Neuronal stem cell (in vitro differentiated cells): ENCODE measurements at regions not wholly inside any gene's neighbourhood (a gene's known extent, or its start where the extent isn't known, plus 50 kb on each side); places are given as distances from the start of the nearest gene placed in this dataset.
A peak's percentile ranks its signal among the peaks of the same experiment; 100 is the strongest.

Experiments used
- DNase-seq: peaks from one replicate; pipeline ENCODE4 v3.0.0-alpha.2; 2013; ENCODE audit warnings: low spot score
- H2AFZ ChIP-seq: one replicate; pipeline ENCODE4 v1.6.1; 2013; ENCODE audit warnings: mild to moderate bottlenecking, low read length, inconsistent platforms
- H2AK5ac ChIP-seq: 2 replicates; pipeline ENCODE4 v1.6.1; 2013; ENCODE audit warnings: low read depth, mild to moderate bottlenecking, inconsistent platforms, low read length, moderate library complexity, mixed read lengths
- H2BK120ac ChIP-seq: 2 replicates; pipeline ENCODE4 v1.6.1; 2013; ENCODE audit warnings: low read depth, mild to moderate bottlenecking, inconsistent platforms, low read length, moderate library complexity, mixed read lengths
- H2BK12ac ChIP-seq: one replicate; pipeline ENCODE4 v1.6.1; 2013; ENCODE audit warnings: low read length, inconsistent platforms
- H2BK15ac ChIP-seq: 2 replicates; pipeline ENCODE4 v1.6.1; 2013; ENCODE audit warnings: mild to moderate bottlenecking, low read length, inconsistent platforms, mixed read lengths
- H2BK5ac ChIP-seq: one replicate; pipeline ENCODE4 v1.6.1; 2013; ENCODE audit warnings: inconsistent platforms, mild to moderate bottlenecking, low read length, moderate library complexity
- H3K14ac ChIP-seq: one replicate; pipeline ENCODE4 v1.6.1; 2013; ENCODE audit warnings: low read length, inconsistent platforms
- H3K18ac ChIP-seq: 2 replicates; pipeline ENCODE4 v1.6.1; 2013; ENCODE audit warnings: low read length, inconsistent platforms
- H3K23ac ChIP-seq: 2 replicates; pipeline ENCODE4 v1.6.1; 2013; ENCODE audit warnings: low read depth, mild to moderate bottlenecking, mixed read lengths, low read length, inconsistent platforms; ENCODE audit not compliant: poor library complexity
- H3K27ac ChIP-seq: replicated peaks from 3 replicates; pipeline ENCODE4 v1.5.1; 2013; ENCODE audit warnings: low read length, inconsistent platforms
- H3K27me3 ChIP-seq, 3 experiments: 2 replicates each; pipeline ENCODE4 v1.6.1; 2013; ENCODE audit warnings: low read length in 3 of 3, mild to moderate bottlenecking in 2 of 3, inconsistent platforms in 1 of 3, low read depth in 1 of 3, mixed read lengths in 1 of 3, moderate library complexity in 1 of 3; ENCODE audit not compliant: control insufficient read depth in 3 of 3, insufficient read depth in 3 of 3
- H3K36me3 ChIP-seq, 2 donors: replicated peaks in 1 of 2; 2 replicates each; pipeline ENCODE4 v1.6.1; 2013; ENCODE audit warnings: low read length in 2 of 2; ENCODE audit not compliant: control insufficient read depth in 2 of 2, insufficient read depth in 2 of 2
- H3K4ac ChIP-seq: 2 replicates; pipeline ENCODE4 v1.6.1; 2013; ENCODE audit warnings: inconsistent platforms, mild to moderate bottlenecking, low read length, moderate library complexity
- H3K4me1 ChIP-seq, 2 donors: 1 replicate in 1 of 2; 2 replicates in 1 of 2; pipeline ENCODE4 v1.6.1; 2013; ENCODE audit warnings: low read length in 2 of 2, low read depth in 1 of 2; ENCODE audit not compliant: control insufficient read depth in 2 of 2, insufficient read depth in 1 of 2
- H3K4me2 ChIP-seq: one replicate; pipeline ENCODE4 v1.6.1; 2013; ENCODE audit warnings: mild to moderate bottlenecking, low read length, inconsistent platforms; ENCODE audit not compliant: insufficient read depth, poor library complexity, severe bottlenecking
- H3K4me3 ChIP-seq, 2 donors: 2 replicates each; pipeline ENCODE4 v1.5.1; 2013; ENCODE audit warnings: low read length in 2 of 2, mild to moderate bottlenecking in 2 of 2, inconsistent platforms in 1 of 2, moderate library complexity in 1 of 2
- H3K79me1 ChIP-seq: one replicate; pipeline ENCODE4 v1.6.1; 2013; ENCODE audit warnings: low read depth, mild to moderate bottlenecking, inconsistent platforms, low read length, moderate library complexity
- H3K9ac ChIP-seq: one replicate; pipeline ENCODE4 v1.6.1; 2013; ENCODE audit warnings: mild to moderate bottlenecking, low read depth, low read length, inconsistent platforms; ENCODE audit not compliant: poor library complexity
- H3K9me3 ChIP-seq, 2 donors: replicated peaks in 1 of 2; 2 replicates each; pipeline versions ENCODE3 to v1.6.1; 2013; ENCODE audit warnings: low read length in 2 of 2, mild to moderate bottlenecking in 2 of 2, inconsistent platforms in 1 of 2, low read depth in 1 of 2, mixed read lengths in 1 of 2, moderate library complexity in 1 of 2; ENCODE audit not compliant: control insufficient read depth in 2 of 2, insufficient read depth in 1 of 2
- H4K8ac ChIP-seq: one replicate; pipeline ENCODE4 v1.6.1; 2013; ENCODE audit warnings: low read depth, mild to moderate bottlenecking, inconsistent platforms, low read length, moderate library complexity
- H4K91ac ChIP-seq: one replicate; pipeline ENCODE4 v1.6.1; 2013; ENCODE audit warnings: low read length, low read depth, mild to moderate bottlenecking, inconsistent platforms; ENCODE audit not compliant: poor library complexity
- WGBS, 2 donors: extraction: QIAGEN DNeasy Blood & Tissue Kit; methylation state at CpG; one replicate each; pipeline ENCODE4 v1.1.7; 2013; ENCODE audit warnings: missing lambda C conversion rate in 2 of 2, mixed read lengths in 1 of 2; ENCODE audit not compliant: insufficient read length in 2 of 2, insufficient replicate concordance in 1 of 2; ENCODE audit errors: extremely low coverage in 2 of 2; 5-methylcytosine and 5-hydroxymethylcytosine counted together

DNA sequence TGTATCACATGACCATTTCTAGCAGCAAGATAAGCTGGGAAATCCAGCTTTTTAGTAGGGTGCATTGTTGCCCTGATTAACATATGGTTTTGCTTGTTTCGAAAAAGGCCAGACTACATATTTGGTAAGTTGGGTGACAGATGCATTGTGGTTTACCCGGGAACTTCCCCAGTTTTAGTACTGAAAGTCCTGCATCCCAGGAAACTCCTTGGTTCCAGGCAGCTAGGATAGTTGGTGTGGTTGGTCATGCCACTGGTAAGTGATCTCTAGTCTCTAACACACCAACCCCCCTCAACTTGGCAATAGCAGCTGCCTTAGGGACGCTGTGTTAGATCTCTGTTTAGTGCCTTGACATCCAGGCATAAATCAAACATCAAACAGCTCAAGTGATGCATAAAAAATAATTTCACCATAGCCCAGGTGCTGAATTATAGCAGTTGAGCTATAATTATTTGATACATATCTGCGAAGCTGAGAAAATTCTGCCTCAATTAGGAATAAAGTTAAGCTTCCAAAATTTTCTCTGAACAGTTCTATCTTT lies 216.5 kb downstream of the TFAP2C start:
- Histone ChIP-seq H3K14ac (no peak overlapping the region), H3K79me1 (no peaks in the 10 kb centered on the region), H3K4me2 (no peak overlapping the region), H3K4ac (no peak overlapping the region), H2AK5ac (no peak overlapping the region), H3K4me1 (peaks cover 0 to 2% of the 10 kb centered on the region in 2 donors), H3K9ac (no peak overlapping the region), H3K4me3 (no peak overlapping the region), H3K27me3 (peaks cover 0 to 6% (median 0%) of the 10 kb centered on the region in 3 experiments), H3K18ac (no peak overlapping the region), H2BK12ac (no peak overlapping the region), H3K9me3 (no peaks in the 10 kb centered on the region), H2BK5ac (no peak overlapping the region), H3K23ac (no peak overlapping the region), H3K36me3 (no peaks in the 10 kb centered on the region), H4K91ac (no peak overlapping the region), H2BK15ac (no peak overlapping the region), H2BK120ac (no peak overlapping the region), H2AFZ (no peak overlapping the region), H4K8ac (no peak overlapping the region), H3K27ac (no peak overlapping the region)
- WGBS, 2 donors, result no CpG with 5 or more reads among the region's 4 CpGs
- DNase-seq, result no peak

GRCh38 chr20:56848561-56848960 lies 219.5 kb downstream of the TFAP2C start:
- H2BK12ac ChIP-seq, result no peak overlapping the region
- H3K79me1 ChIP-seq, result no peaks in the 10 kb centered on the region
- H3K27me3 ChIP-seq, result peaks cover 0 to 6% (median 0%) of the 10 kb centered on the region in 3 experiments
- no peak overlapping the region for H2AK5ac ChIP-seq
- DNase-seq, result no peak
- H2AFZ ChIP-seq, result no peak overlapping the region
- no peak overlapping the region for H3K4me2 ChIP-seq
- H2BK120ac ChIP-seq, result no peak overlapping the region
- H4K91ac ChIP-seq, result no peak overlapping the region
- no peak overlapping the region for H4K8ac ChIP-seq
- H3K14ac ChIP-seq, result no peak overlapping the region
- no peak overlapping the region for H2BK15ac ChIP-seq
- H2BK5ac ChIP-seq, result no peak overlapping the region
- no peak overlapping the region for H3K27ac ChIP-seq
- no peak overlapping the region for H3K18ac ChIP-seq
- H3K9me3 ChIP-seq, result no peaks in the 10 kb centered on the region
- H3K9ac ChIP-seq, result no peak overlapping the region
- no peak overlapping the region for H3K4ac ChIP-seq
- H3K36me3 ChIP-seq, result no peaks in the 10 kb centered on the region
- H3K4me1 ChIP-seq, result no peaks in the 10 kb centered on the region
- no peak overlapping the region for H3K23ac ChIP-seq
- H3K4me3 ChIP-seq, result peak overlapping the region in 1 of 2 donors; percentile 59
- WGBS, 2 donors, result no CpG with 5 or more reads among the region's 12 CpGs

GRCh38 chr20:56851552-56851951 lies 222.4 kb downstream of the TFAP2C start:
- Histone ChIP-seq H3K4ac (no peak overlapping the region), H2BK15ac (no peak overlapping the region), H3K4me2 (no peak overlapping the region), H2AFZ (no peak overlapping the region), H2AK5ac (no peak overlapping the region), H3K9ac (no peak overlapping the region), H4K91ac (no peak overlapping the region), H3K18ac (no peak overlapping the region), H4K8ac (no peak overlapping the region), H3K4me1 (no peaks in the 10 kb centered on the region), H3K9me3 (no peaks in the 10 kb centered on the region), H3K36me3 (no peaks in the 10 kb centered on the region), H3K14ac (no peak overlapping the region), H2BK5ac (no peak overlapping the region), H3K23ac (no peak overlapping the region), H3K4me3 (no peak overlapping the region), H2BK120ac (no peak overlapping the region), H3K79me1 (no peaks in the 10 kb centered on the region), H3K27ac (no peak overlapping the region), H3K27me3 (peaks cover 0 to 6% (median 0%) of the 10 kb centered on the region in 3 experiments), H2BK12ac (no peak overlapping the region)
- no peak for DNase-seq
- WGBS, 2 donors, result no CpG with 5 or more reads among the region's 1 CpG

DNA sequence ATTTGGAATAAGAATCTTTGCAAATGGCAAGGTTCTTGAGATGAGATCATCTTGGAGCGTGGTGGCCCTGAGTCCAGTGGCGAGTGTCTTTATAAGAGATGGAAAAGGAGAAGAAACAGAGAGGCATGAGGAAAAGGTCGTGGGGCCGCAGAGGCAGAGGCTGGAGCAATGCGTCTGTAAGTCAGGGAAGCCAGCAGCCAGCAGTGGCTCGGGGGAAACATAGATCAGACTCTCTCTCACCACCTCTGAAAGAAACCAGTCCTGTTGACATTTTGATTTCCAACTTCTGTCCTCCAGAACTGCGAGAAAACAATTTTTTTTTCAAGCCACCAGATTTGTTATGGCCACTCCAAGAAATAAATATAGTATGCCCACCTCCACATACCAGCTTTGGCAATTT lies 226.6 kb downstream of the TFAP2C start:
- DNase-seq, result no peak
- Histone ChIP-seq H3K36me3 (no peaks in the 10 kb centered on the region), H2AK5ac (no peak overlapping the region), H4K8ac (no peak overlapping the region), H3K23ac (no peak overlapping the region), H3K4ac (no peak overlapping the region), H2BK120ac (no peak overlapping the region), H3K9ac (no peak overlapping the region), H3K27ac (no peak overlapping the region), H2AFZ (no peak overlapping the region), H3K18ac (no peak overlapping the region), H3K27me3 (peaks cover 0 to 9% (median 0%) of the 10 kb centered on the region in 3 experiments), H3K4me3 (no peak overlapping the region), H3K79me1 (no peaks in the 10 kb centered on the region), H3K4me1 (peaks cover 0 to 14% of the 10 kb centered on the region in 2 donors), H3K9me3 (no peaks in the 10 kb centered on the region), H2BK15ac (no peak overlapping the region), H4K91ac (no peak overlapping the region), H2BK5ac (no peak overlapping the region), H3K14ac (no peak overlapping the region), H3K4me2 (no peak overlapping the region), H2BK12ac (no peak overlapping the region)
- no CpG with 5 or more reads among the region's 7 CpGs for WGBS, 2 donors
